ENCODE measurements at regions not wholly inside any gene's neighbourhood (a gene's known extent, or its start where the extent isn't known, plus 50 kb on each side); places are given as distances from the start of the nearest gene placed in this dataset.
"Not testable (repeated sequence)": the region's sequence is repeated elsewhere in the genome, so short reads cannot be mapped to it uniquely, and the experiment has no call there.

DNA sequence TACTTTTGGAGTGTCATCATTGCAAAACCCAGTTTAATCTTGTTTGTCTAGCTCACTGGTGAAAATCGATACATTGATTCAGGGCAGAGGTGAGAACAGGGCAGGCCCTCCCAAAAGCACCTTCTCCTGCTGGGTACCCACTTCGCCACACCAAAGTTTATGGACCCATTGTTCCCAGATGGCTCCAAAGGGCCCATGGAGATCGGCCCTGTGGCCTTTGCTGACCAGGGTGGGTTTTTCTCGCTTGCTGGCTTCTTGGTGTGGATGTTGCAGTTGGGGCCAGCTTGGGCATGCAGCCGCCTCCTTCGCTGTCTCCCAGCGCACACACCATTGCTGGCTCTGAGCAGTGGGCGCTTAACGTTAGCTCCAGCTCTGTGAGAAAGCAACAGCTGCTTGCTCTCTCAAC lies 178.1 kb upstream of the PDE10A start:
- ChIA-PET POLR2A (no interaction called here), CTCF (interaction anchor here (1.7 to 2.0 kb wide), 2 partner anchors 9 to 11 kb away, joined by 5 to 7 read pairs; no protein-coding TSS in a partner anchor)
- TF ChIP-seq TARDBP (IDR thresholded peaks at IDR 0.05) (no peak), ARNT (IDR thresholded peaks at IDR 0.05) (no peak), SP1 (IDR thresholded peaks at IDR 0.05) (no peak), BHLHE40 (IDR thresholded peaks at IDR 0.05; ENCODE audit: borderline replicate concordance) (no peak), L3MBTL2 (conservative IDR thresholded peaks at IDR 0.05) (no peak), FOXM1 (IDR thresholded peaks at IDR 0.05; ENCODE audit: borderline replicate concordance) (no peak), ZNF384 (IDR thresholded peaks at IDR 0.05) (no peak), NFRKB (IDR thresholded peaks at IDR 0.05) (no peak), LEF1 (IDR thresholded peaks at IDR 0.05; ENCODE audit: borderline replicate concordance) (no peak), SUZ12 (IDR thresholded peaks at IDR 0.05) (no peak), CTBP1 (IDR thresholded peaks at IDR 0.05; ENCODE audit: borderline replicate concordance) (no peak), FOXA1 (IDR thresholded peaks at IDR 0.05) (no peak), ELF4 (IDR thresholded peaks at IDR 0.05) (no peak), HDGF (IDR thresholded peaks at IDR 0.05; ENCODE audit: borderline replicate concordance) (no peak), FOXK2 (IDR thresholded peaks at IDR 0.05) (no peak)
- TF ChIP-seq, protein P1, sequence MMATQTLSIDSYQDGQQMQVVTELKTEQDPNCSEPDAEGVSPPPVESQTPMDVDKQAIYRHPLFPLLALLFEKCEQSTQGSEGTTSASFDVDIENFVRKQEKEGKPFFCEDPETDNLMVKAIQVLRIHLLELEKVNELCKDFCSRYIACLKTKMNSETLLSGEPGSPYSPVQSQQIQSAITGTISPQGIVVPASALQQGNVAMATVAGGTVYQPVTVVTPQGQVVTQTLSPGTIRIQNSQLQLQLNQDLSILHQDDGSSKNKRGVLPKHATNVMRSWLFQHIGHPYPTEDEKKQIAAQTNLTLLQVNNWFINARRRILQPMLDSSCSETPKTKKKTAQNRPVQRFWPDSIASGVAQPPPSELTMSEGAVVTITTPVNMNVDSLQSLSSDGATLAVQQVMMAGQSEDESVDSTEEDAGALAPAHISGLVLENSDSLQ (IDR thresholded peaks at IDR 0.05), result no peak
- DNase-seq (ENCODE audit: extremely low spot score), result no peak

DNA sequence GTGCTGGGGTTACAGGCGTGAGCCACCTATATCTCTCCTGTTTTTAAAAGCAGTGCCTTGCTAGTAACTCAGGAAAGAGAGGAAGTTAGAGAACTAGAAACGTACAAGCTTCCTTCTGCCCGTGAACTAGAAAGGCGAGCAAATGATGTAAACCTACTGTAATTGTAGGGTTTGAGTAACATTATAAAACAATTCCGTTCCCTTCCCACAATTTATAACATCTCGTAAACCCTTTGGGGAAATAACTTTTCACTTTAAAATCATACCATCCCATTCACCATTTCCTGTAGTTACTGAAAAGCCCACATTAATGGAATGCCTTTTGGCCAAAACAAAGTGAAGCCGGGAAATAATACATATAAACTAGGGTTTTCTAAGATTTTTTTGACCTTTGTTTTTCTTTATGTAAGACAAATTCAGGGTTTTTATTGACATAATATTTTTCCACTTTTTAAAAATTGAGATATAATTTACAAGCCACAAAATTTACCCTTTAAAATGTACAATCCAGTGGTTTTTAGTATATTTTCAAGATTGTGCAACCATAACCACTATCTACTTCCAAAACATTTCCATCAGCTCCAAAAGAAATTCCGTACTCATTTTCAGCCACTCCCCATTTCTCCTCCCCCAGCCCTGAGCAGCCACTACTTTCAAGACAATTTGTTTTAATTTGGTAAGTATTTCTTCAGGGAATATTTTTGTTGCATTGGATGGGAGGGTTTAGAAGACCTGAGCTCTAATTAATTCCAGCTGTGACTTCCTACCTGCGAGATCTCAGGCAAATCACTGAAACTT lies 175.1 kb upstream of the PDE10A start:
- CTCF ChIA-PET, result no interaction called here
- POLR2A ChIA-PET, result no interaction called here
- no peak for DNase-seq (ENCODE audit: extremely low spot score)
- no peak for TF ChIP-seq BHLHE40 (IDR thresholded peaks at IDR 0.05; ENCODE audit: borderline replicate concordance)
- TF ChIP-seq, protein P1 (IDR thresholded peaks at IDR 0.05), result no peak
- TF ChIP-seq TARDBP (IDR thresholded peaks at IDR 0.05), result no peak
- TF ChIP-seq FOXM1 (IDR thresholded peaks at IDR 0.05; ENCODE audit: borderline replicate concordance), result no peak
- TF ChIP-seq ZNF384 (IDR thresholded peaks at IDR 0.05), result no peak
- TF ChIP-seq L3MBTL2 (conservative IDR thresholded peaks at IDR 0.05), result no peak
- no peak for TF ChIP-seq ELF4 (IDR thresholded peaks at IDR 0.05)
- TF ChIP-seq CTBP1 (IDR thresholded peaks at IDR 0.05; ENCODE audit: borderline replicate concordance), result no peak
- TF ChIP-seq FOXA1 (IDR thresholded peaks at IDR 0.05), result no peak

DNA sequence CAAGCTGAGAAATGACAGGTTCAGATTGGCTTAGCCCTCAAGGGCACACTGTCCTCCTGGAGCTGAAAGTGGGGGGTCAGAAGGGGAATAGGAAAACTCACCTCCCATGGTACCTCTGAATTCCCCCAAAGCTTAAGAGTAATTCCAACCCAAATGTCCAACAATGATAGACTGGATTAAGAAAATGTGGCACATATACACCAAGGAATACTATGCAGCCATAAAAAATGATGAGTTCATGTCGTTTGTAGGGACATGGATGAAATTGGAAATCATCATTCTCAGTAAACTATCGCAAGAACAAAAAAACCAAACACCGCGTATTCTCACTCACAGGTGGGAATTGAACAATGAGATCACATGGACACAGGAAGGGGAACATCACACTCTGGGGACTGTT lies 173.6 kb upstream of the PDE10A start:
- DNase-seq (ENCODE audit: extremely low spot score); CTCF ChIA-PET; POLR2A ChIA-PET: not testable (repeated sequence)

DNA sequence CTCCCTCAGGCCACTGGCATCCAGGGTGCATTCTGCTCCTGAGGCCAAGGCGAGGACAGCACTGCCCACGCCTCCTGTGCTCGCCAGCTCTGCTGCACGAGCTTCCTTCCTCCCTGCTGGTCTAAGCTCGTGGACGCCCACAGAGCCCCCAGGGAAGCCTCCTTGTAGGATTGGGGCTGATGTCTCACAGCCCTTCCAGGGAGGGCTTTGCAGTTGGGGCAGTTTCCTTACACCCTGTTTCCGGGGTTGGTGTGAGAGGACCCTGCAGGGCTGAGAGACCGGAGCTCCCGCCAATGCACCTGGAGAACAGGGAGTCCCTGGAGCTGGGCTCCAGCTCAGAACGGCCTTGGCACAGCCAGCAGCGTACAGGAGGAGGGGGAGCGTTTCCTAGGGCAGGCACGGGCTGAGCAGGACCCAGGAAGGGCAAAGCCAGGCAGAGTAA lies 172.4 kb upstream of the PDE10A start:
- no peak for DNase-seq (ENCODE audit: extremely low spot score)
- TF ChIP-seq FOXM1 (IDR thresholded peaks at IDR 0.05; ENCODE audit: borderline replicate concordance) (no peak), FOXK2 (IDR thresholded peaks at IDR 0.05) (no peak), LEF1 (IDR thresholded peaks at IDR 0.05; ENCODE audit: borderline replicate concordance) (no peak), L3MBTL2 (conservative IDR thresholded peaks at IDR 0.05) (no peak), BHLHE40 (IDR thresholded peaks at IDR 0.05; ENCODE audit: borderline replicate concordance) (no peak), SUZ12 (IDR thresholded peaks at IDR 0.05) (no peak), ELF4 (IDR thresholded peaks at IDR 0.05) (no peak)
- POLR2A ChIA-PET, result interaction anchor here (1.1 kb wide), 1 partner anchor 10 kb away, joined by 3 read pairs; no protein-coding TSS in a partner anchor
- CTCF ChIA-PET, result no interaction called here

DNA sequence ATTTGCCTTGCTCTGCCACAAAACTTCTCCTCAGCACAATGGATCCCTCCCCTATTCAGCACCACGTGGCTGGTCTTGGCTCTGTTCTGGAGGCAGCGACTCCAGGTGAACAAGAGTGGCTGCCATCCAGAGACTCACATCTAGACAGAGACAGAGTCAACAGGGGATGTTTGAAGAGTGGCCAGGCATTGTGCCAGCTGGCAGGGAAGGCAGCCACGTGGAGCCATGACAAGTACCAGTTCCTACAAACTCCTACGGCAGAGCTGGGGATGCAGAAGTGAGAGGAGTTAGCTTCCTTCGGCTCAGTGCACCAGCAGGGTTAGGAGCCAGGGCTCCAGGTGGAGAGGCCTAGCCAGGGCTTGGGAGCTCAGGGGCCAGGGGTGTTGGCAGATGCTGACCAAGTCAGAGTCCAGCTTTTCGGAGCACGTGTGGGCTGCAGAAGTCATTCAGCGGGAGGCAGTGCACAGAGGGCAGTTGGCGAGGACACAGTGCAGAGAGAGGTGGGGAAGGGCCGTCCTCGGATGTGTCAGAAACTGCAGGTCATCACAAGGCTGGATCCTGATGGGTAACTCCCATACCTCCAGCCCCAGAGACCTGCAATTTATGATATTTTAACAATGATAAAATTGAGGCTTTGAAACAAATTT lies 171.7 kb upstream of the PDE10A start:
- CTCF ChIA-PET, result no interaction called here
- DNase-seq (ENCODE audit: extremely low spot score), result no peak
- POLR2A ChIA-PET, result interaction anchor here (1.1 kb wide), 1 partner anchor 10 kb away, joined by 3 read pairs; no protein-coding TSS in a partner anchor

DNA sequence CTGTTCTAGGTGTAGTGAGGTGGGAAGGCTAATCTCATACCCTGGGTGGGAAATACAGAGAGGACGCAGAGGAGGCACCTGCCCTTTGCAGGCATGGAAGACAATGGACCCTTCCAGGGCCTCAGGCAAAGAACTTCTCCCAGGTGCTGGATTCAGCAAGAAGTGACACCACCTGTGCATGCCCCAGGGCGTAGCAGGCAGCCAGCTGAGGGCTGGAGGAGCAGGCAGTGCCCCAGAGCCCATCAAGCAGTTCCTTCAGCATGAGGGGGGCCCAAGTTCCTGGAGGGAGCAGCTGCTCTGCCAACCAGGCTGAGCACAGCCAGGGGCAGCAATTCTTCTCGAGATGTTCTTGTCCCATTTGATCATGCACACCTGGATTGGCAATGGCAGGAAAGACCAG lies 170.3 kb upstream of the PDE10A start:
- DNase-seq (ENCODE audit: extremely low spot score), result no peak
- CTCF ChIA-PET, result no interaction called here
- no peak for TF ChIP-seq ZNF384 (IDR thresholded peaks at IDR 0.05)
- POLR2A ChIA-PET, result no interaction called here

More for the DNA sequence above, 171.7 kb upstream of the PDE10A start:
- TF ChIP-seq CTBP1 (IDR thresholded peaks at IDR 0.05; ENCODE audit: borderline replicate concordance) (no peak), TARDBP (IDR thresholded peaks at IDR 0.05) (no peak), SP1 (IDR thresholded peaks at IDR 0.05) (no peak), NFRKB (IDR thresholded peaks at IDR 0.05) (no peak), FOXA1 (IDR thresholded peaks at IDR 0.05) (no peak), LEF1 (IDR thresholded peaks at IDR 0.05; ENCODE audit: borderline replicate concordance) (no peak), FOXK2 (IDR thresholded peaks at IDR 0.05) (no peak), HDGF (IDR thresholded peaks at IDR 0.05; ENCODE audit: borderline replicate concordance) (no peak), L3MBTL2 (conservative IDR thresholded peaks at IDR 0.05) (no peak), ZNF384 (IDR thresholded peaks at IDR 0.05) (no peak), FOXM1 (IDR thresholded peaks at IDR 0.05; ENCODE audit: borderline replicate concordance) (no peak)
- TF ChIP-seq, protein P1 (IDR thresholded peaks at IDR 0.05), result no peak

All from HEK293T (cell line).